Parathyroid adenoma (tissue), 2 donors: ENCODE measurements at regions not wholly inside any gene's neighbourhood (a gene's known extent, or its start where the extent isn't known, plus 50 kb on each side); places are given as distances from the start of the nearest gene placed in this dataset.

Experiments
- H2AFZ ChIP-seq: fragments of 300-600 bp; sonication (generic); one replicate; pipeline ENCODE4 v1.7.0; 2017; ENCODE audit warnings: antibody characterized with exemption, mild to moderate bottlenecking
- H3K27ac ChIP-seq: fragments of 300-600 bp; sonication (generic); one replicate; pipeline ENCODE4 v1.7.0; 2017
- H3K27me3 ChIP-seq: fragments of 300-600 bp; sonication (generic); one replicate; pipeline ENCODE4 v1.7.0; 2017; ENCODE audit warnings: low read length; ENCODE audit not compliant: control insufficient read depth, insufficient read depth
- H3K36me3 ChIP-seq: fragments of 300-600 bp; sonication (generic); one replicate; pipeline ENCODE4 v1.7.0; 2017; ENCODE audit warnings: low read length; ENCODE audit not compliant: control insufficient read depth, insufficient read depth
- H3K4me1 ChIP-seq: fragments of 300-600 bp; sonication (generic); one replicate; pipeline ENCODE4 v1.7.0; 2017; ENCODE audit warnings: control low read depth
- H3K4me2 ChIP-seq: fragments of 300-600 bp; sonication (generic); one replicate; pipeline ENCODE4 v1.7.0; 2017; ENCODE audit warnings: low read length
- H3K4me3 ChIP-seq: fragments of 300-600 bp; sonication (generic); one replicate; pipeline ENCODE4 v1.7.0; 2017; ENCODE audit warnings: low read depth, low read length
- H3K79me2 ChIP-seq: fragments of 300-600 bp; sonication (generic); one replicate; pipeline ENCODE4 v1.7.0; 2017; ENCODE audit warnings: control low read depth
- H3K9ac ChIP-seq: fragments of 300-600 bp; sonication (generic); one replicate; pipeline ENCODE4 v1.7.0; 2017; ENCODE audit warnings: mild to moderate bottlenecking
- H3K9me3 ChIP-seq: fragments of 300-600 bp; sonication (generic); one replicate; pipeline ENCODE4 v1.7.0; 2017; ENCODE audit warnings: low read length; ENCODE audit not compliant: control insufficient read depth
- CTCF ChIP-seq: fragments of 300-600 bp; sonication (generic); IDR thresholded peaks from one replicate; pipeline ENCODE4 v1.7.0; 2017; ENCODE audit warnings: antibody characterized with exemption, mild to moderate bottlenecking
- donor health status: primary hyperparathyroidism.

- Histone ChIP-seq H3K27me3 (no peaks in the 10 kb centered on the region), H3K4me2 (no peak overlapping the region), H3K9me3 (no peaks in the 10 kb centered on the region), H3K9ac (no peak overlapping the region), H3K27ac (no peak overlapping the region), H3K79me2 (no peaks in the 10 kb centered on the region), H3K4me1 (no peaks in the 10 kb centered on the region), H3K4me3 (no peak overlapping the region), H2AFZ (no peak overlapping the region), H3K36me3 (no peaks in the 10 kb centered on the region)
- TF ChIP-seq CTCF, result no peak
These were observed 183.4 kb downstream of the SHANK2 start for GRCh38 chr11:71068963-71069362.

GRCh38 chr11:71067753-71068152 is 184.6 kb downstream of the SHANK2 start:
- TF ChIP-seq CTCF, result no peak
- Histone ChIP-seq H3K4me3 (no peak overlapping the region), H3K4me2 (no peak overlapping the region)

GRCh38 chr11:71066311-71066710 is 186.1 kb downstream of the SHANK2 start:
- no peak overlapping the region for H2AFZ ChIP-seq
- no peak for TF ChIP-seq CTCF
- no peak overlapping the region for H3K4me2 ChIP-seq
- H3K27ac ChIP-seq, result no peak overlapping the region
- no peak overlapping the region for H3K9ac ChIP-seq
- no peak overlapping the region for H3K4me3 ChIP-seq
- no peaks in the 10 kb centered on the region for H3K36me3 ChIP-seq
- H3K27me3 ChIP-seq, result no peaks in the 10 kb centered on the region
- no peaks in the 10 kb centered on the region for H3K9me3 ChIP-seq
- no peaks in the 10 kb centered on the region for H3K79me2 ChIP-seq
- H3K4me1 ChIP-seq, result no peaks in the 10 kb centered on the region

More at GRCh38 chr11:71067753-71068152, 184.6 kb downstream of the SHANK2 start:
- Histone ChIP-seq H3K27ac (no peak overlapping the region), H3K4me1 (no peaks in the 10 kb centered on the region), H3K79me2 (no peaks in the 10 kb centered on the region), H3K27me3 (no peaks in the 10 kb centered on the region), H3K36me3 (no peaks in the 10 kb centered on the region), H2AFZ (no peak overlapping the region), H3K9ac (no peak overlapping the region), H3K9me3 (no peaks in the 10 kb centered on the region)

GRCh38 chr11:71065841-71066240 is 186.5 kb downstream of the SHANK2 start:
- Histone ChIP-seq H3K9ac (no peak overlapping the region), H3K27me3 (no peaks in the 10 kb centered on the region), H3K4me2 (no peak overlapping the region), H3K4me1 (no peaks in the 10 kb centered on the region), H3K27ac (no peak overlapping the region), H3K79me2 (no peaks in the 10 kb centered on the region), H2AFZ (no peak overlapping the region), H3K36me3 (no peaks in the 10 kb centered on the region), H3K4me3 (no peak overlapping the region), H3K9me3 (no peaks in the 10 kb centered on the region)
- TF ChIP-seq CTCF, result no peak

GRCh38 chr11:71064702-71065515 is 187.5 kb downstream of the SHANK2 start:
- Histone ChIP-seq H2AFZ (no peak overlapping the region), H3K36me3 (no peaks in the 10 kb centered on the region)
- no peak for TF ChIP-seq CTCF

More at GRCh38 chr11:71064702-71065515, 187.5 kb downstream of the SHANK2 start:
- H3K79me2 ChIP-seq, result no peaks in the 10 kb centered on the region
- no peak overlapping the region for H3K4me2 ChIP-seq
- H3K4me3 ChIP-seq, result no peak overlapping the region
- no peaks in the 10 kb centered on the region for H3K9me3 ChIP-seq
- no peaks in the 10 kb centered on the region for H3K27me3 ChIP-seq
- no peak overlapping the region for H3K27ac ChIP-seq
- H3K4me1 ChIP-seq, result no peaks in the 10 kb centered on the region
- no peak overlapping the region for H3K9ac ChIP-seq
